ENCODE measurements at regions not wholly inside any gene's neighbourhood (a gene's known extent, or its start where the extent isn't known, plus 50 kb on each side); places are given as distances from the start of the nearest gene placed in this dataset.

DNA sequence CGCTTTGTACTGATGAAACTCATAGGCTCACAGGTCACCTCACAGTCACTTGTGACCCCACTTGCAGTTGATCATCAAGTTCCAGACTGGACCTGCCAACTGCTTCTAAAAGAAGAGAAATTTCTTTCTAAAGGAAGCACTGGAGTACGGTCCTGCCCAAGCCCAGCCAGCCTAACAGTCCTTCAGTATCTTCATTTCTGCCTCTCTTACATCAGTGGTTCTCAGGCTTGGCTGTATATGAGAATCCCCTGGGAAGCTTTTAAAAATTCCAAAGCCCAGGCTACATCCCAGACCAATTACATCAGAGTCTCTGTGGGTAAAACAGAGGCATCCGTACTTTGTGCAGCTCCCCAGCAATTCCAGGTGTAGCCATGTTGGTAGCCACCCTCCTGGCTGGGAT, 282.1 kb downstream of the NFIB start:
- ChIA-PET CTCF (no interaction called here), POLR2A (no interaction called here)

DNA sequence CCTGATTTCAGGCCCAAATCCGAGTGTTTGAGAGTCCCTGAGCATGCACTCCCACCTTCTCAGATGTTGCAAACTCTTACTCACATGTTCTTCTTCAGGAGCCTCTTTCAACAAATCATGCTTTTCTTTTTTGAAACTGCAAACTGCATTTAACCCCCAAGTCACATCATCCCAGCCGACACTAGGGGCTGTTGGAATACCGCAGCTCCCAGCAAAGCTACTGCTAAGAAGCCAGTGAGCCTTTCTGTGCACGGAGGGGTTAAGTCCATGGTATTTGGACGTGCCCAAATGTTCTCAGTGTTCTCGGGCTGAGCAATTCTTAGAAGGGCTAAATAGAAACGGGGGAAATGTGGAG, 282.9 kb downstream of the NFIB start:
- ChIA-PET POLR2A (no interaction called here), CTCF (no interaction called here)

DNA sequence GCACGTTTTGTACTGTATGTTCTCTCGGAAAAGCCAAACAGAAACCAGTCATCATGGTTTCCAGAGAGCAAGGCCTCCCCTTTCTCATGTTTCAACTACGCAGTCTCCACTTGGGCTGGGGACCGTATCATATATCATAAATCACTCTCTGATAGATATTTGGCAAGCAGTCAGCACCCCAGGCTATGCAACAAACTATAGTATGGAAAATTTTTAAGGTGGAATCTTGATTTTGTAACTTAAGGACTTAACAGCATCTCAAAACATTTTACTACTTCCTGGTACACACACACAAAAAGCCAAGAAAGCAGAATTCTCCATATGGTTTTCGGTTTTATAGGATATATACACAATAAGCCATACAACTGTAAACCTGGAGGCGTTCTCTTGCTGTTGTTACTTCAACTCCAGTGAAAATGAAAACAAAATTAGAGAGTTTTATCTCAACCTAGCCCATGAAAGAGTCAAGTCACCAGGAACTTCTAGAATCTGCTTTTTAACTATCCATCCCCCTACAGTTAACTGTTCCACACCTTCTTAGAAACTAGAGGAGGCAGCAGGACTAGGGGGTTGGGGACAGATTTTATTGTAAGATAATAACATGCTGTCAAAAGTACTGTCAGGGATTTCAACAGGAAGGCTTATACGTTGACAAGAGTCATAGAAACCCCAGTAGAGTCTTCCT, 283.4 kb downstream of the NFIB start:
- POLR2A ChIA-PET = no interaction called here

DNA sequence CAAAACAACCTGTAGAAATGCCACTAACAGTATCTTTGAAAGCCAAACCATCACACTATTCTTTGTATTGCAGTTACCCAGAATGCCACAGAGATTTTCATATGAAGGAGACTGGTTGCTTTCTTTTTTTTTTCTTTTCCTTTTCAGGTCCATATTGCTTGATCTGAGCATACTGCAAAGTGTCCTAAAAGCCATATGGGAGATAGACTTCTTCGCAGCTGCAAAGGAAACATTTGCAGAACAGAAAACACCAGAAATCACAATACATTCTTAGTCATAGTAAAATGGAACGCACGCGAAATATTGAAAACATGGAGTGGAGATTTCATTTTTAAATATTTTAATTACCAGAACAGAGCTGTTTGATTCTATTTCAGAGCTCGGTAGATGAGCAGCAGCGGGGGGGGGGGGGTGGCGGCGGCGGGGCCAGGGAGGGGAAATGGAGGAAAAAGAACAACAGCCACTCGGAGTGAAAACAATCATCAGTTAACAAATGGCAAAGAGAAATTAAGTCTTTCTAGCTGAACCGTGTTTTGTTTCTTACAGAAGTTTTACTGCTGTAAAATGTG, 284.1 kb downstream of the NFIB start:
- ChIA-PET POLR2A (no interaction called here), CTCF (no interaction called here)

More for the DNA sequence above, 283.4 kb downstream of the NFIB start:
- CTCF ChIA-PET = no interaction called here

DNA sequence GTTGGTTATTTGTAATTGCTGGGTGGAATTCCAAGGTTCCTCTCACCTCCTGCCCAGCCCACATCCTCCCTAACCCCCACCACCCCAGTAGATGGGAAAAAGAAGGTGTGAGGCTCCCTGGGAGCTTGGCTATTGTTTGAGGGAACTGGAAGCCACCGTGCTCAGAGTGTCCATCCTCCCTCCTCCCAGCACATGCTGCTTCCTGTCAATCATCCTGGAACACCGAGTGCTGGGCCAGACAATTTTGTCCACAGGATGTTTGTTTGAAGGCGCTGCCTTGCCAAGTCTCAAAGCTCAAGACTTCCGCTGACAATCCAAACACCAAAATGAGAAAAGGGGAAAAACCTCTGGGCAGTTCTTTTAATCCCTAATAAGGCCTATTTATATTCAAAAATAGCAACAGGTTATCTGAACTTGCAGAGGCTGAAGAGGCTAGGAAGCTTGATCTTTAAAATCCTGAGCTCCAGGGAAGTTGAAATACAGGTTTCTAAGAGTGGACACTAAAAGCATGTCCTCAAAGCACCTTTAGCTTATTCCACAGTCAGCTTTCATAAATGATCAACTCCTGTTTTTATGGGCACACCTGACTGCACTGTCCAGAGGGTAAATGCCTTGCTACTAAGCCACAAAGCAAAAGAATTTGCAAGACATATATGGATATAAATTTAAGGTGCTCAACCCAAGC, 286.7 kb downstream of the NFIB start:
- ChIA-PET CTCF (no interaction called here), POLR2A (no interaction called here)

DNA sequence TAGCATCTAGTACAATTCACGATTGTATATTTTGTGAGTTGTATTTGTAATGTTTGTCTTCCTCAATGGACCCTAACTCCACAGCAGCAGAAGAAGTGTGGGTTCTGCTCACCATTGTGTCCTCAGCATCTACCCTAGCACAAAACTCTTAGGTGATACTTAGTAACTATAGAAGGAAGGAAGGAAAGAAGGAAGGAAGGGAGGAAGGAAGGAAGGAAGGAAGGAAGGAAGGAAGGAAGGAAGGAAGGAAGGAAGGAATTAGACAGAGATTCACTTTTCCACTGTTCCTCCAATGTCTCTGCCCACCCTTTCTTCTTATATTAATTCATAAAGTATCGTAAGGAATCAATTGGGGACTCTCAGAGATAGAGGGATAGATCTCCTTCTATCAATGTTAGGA, 288.2 kb downstream of the NFIB start:
- POLR2A ChIA-PET = no interaction called here
- CTCF ChIA-PET = no interaction called here

DNA sequence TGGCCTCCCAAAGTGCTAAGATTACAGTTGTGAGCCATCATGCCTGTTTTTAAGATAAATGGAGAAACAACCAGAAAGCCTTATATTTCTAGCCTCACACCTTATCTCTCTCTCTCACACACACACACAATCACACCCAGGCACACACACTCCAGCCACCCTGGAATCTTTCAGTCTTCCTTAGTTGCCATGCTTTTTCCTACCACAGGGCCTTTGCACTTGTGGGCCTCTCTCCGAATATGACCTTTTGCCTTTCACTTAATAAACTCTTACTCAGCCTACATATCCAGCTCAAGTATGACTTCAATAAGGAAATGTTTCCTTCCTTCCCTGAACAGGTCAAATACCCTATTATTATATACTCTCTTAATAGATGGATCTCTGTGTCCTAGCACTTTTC, 290.7 kb downstream of the NFIB start:
- ChIA-PET CTCF (no interaction called here), POLR2A (no interaction called here)

DNA sequence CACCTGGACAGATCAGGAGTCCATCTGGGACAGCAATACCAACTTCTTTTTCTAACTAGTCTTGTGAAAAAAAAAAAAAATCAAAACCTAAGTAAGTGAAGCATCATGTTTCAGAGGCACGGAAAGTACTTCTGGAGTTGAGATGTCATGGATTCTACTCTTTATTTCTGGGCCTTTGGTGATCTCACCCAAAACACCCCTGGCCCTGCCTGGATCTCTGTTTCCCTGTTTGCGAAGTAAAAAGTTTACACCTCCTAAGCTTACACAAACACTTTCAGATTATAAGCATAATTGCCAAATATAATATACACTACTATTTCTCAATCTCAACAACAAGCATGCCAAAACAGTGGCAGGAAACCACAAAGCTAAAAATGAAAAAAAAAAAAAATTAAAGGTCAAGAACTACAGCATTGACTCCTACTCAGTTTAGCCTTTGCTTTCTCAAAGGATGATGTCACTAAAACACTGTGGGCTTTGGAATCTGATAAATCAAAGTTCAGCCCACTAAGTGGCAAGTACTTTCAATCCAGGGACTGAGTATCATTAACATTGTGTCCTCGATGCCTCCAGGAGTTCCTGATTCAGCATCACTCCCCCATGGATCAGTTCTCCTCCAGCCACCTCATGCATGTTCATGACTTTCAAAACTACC, 291.9 kb downstream of the NFIB start:
- ChIA-PET CTCF (interaction anchor here (0.6 kb wide), 1 partner anchor 67 kb away, joined by 4 read pairs; no protein-coding TSS in a partner anchor), POLR2A (no interaction called here)

DNA sequence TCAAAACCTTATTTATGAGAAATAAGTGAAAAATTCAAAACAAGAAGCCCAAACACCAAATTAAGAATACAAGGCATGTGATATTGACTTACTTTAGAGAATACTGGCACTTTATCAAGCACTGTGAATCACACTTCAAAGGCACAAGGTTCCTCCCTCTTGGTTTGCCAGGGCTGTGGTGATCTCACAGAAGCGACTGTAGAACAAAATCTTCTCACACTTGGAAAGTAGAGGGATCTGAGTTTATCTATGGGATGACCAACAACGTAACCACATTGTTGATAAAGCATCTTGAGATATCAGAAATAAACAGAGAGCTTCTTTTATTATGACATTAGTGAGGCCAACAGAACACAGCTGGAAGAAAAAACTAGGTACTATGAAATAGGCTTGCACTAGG, 295.9 kb downstream of the NFIB start:
- CTCF ChIA-PET = no interaction called here
- POLR2A ChIA-PET = no interaction called here

DNA sequence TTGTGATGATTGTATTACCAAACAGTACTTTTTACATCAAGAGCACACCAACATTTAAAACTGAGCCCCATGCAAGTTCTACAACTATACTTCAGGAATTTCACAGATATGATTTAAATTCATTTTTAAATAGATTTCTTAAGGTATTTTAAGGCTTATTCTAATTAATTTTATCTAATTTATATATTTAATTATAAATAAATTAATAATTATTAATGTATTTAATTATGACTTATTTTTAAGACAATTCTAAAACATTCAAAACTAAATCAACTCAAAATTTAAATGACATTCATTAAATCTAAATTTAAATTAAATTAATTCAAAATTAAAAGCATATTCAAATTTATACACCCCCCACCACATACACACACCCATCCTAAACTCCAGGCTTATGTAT, 299.2 kb downstream of the NFIB start:
- ChIA-PET POLR2A (no interaction called here), CTCF (no interaction called here)

DNA sequence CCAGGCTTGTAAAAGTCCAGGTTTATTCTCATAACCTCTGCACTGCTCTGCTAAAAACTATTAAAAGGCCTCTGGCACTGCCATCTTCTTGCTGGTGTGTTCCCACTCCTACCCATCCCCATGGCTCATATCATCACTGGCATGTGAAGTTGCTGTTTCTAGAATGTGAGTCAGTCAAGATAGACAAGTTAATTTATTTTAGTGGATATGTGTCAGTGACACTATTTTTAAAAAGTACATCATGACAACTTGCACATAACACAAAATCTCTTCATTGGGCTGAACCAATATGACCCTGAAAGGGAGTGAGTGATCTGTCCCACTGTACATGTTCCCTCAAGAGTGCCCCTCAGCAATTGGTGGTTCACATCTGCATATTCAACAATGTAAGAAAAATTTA, 299.7 kb downstream of the NFIB start:
- ChIA-PET POLR2A (no interaction called here), CTCF (no interaction called here)

DNA sequence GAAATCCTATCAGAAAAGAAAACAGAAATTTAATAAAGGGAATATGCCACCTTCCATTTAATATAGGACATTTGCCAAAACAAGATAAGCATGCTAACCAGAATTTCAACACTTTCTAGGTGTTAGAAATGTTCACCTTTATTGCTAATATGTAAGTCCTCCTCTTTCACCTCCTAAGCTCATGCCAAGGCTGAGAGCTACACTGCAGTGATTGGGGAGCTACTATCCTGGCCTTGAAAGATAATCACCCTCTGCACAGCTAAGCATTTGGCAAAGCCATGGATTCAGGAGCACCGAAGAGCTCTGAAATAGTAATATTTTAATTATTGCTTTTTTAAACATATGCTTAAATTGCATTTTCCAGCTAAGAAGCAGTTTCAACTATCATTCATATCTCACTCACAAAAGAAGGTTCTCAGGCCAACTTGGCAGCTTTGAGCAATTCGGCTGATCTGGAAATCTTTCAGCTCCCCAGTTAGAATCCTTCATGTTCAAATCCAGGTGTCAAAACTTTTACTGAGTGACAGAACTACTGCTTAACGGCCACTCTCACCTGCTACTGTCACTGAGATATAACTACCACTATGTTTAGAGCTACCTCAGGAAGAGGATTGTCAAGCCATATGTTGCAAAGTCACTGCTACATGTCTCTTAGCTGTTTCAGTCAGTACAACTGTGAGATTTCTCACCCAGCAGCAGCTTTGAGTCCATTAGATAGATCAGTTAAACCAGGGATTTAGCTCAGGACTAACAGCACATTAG, 302.0 kb downstream of the NFIB start:
- CTCF ChIA-PET = no interaction called here
- POLR2A ChIA-PET = no interaction called here

DNA sequence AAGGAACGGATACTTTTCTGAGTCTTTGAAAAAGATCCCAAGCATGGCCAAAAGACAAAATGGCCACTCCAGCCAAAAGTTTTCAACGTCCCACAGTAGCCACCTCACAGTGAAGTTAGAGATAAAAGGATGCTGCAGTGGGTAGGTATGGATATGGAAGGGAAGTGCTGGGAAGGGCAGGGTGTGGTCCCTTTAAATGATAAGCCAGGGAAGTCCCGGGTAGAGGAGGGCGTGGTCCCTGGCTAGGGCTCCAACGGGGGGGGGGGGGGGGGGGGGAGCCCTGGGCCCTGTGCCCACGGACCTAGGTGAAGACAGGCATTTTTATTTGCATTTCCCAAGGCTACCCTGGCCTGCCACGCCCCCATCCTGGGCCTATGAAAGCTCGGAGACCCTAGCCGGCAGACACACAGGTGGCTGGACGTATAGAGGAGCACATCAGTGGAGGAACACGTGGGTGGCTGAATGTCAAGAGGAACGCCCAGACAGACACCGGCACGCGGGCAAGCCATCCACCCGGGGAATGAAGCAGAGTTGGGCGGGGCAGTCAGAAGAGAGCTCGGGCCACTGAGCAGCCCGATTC, 306.7 kb downstream of the NFIB start:
- POLR2A ChIA-PET = no interaction called here
- CTCF ChIA-PET = no interaction called here

DNA sequence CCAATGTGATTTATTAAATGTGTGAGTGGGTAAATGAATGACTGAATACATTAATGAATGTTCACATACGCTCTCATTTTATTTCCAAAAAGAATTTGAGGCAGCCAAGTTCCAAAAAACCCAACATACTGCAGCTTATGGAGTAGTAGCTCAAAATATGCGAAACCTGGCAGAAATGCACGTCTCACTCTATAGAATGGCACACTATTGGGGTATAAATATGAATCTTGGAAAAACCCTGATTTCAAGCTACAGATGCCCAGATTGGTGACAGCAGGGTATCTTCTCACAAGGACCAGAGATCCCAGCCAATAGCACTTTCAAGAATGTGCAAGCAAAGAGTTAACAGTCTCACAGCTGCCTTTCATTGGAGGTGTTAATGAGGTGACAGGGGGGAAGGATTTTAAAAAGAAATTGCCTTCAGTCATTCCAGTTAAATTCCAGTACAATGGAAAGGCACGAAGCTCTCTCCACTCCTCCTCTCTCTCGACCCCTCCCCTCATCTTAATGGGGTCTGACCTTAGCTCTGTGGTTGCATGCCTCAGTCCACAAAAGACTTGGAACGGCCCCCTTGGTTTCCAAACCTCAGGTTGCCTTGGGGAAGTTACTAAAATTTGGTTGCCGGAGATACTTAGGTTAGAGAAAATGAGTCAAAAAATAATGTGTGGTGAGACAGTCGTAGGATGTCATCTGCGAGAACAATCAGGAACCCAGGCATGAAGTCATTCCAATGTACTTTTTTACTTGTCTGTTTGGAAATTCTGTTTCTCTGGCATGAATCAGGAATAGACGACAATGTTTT, 307.4 kb downstream of the NFIB start:
- CTCF ChIA-PET = no interaction called here

DNA sequence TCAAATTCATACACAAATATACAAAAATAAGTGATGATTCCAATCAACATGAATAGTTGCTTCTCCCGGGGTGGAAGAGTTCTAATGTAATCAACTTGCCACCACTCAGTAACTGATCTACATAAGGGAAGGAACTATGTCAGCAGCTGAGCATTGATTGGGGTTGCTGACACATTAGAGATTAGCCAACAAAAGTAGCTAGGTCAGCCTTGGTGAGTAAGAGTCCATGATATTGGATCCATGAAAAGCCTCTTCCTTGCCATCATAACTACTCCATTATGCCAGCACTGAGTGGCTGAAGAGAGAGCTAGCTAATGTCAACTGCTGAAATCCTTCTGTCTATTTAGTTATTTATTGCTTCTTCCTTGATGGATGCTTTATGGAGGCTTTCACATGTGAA, 309.8 kb downstream of the NFIB start:
- POLR2A ChIA-PET = no interaction called here
- CTCF ChIA-PET = no interaction called here

More for the DNA sequence above, 307.4 kb downstream of the NFIB start:
- POLR2A ChIA-PET = no interaction called here

DNA sequence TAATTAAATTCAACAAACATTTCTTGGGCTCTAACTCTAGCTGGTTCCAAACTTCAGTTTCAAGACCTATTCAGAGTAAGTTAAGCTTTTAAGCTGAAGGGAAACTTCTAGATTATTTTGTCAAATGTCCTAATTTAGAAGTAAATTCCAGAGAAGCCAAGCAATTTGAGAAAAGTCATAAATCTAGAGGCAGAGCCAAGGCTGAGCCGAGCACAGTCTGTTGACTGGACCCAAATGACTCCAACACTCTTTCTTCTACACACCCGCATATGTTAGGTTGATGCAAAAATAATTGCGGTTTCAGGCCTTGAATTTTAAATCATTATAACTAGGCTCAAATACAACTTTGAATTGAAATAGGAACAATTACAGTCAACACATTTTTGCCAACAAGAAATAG, 319.7 kb downstream of the NFIB start:
- ChIA-PET POLR2A (no interaction called here), CTCF (no interaction called here)

DNA sequence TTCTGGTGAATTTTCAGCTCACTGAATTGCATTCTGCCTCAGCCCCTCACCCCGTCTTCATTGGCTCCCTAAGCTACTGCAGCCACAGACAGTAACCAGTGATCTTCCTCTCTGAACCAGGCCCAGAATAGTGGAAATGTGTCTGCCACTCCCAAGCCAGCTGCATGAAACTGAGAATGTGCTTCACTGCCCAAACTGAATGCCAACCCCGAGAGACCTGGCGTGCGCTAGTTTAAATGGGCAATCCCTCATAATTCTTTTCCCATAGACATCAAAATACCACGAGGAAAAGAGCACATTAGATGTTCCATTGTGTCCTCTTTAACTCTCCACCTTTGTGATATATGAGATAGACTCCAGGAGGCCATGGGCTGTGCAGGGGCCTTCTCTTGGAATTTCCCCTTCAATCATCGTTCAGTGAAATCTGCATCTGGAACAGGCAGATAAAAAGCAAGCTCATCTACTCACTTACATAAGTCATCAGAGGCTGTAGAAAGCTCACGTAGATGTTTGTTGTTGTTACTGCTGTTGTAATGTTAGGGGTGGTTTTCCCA, 320.2 kb downstream of the NFIB start:
- POLR2A ChIA-PET = no interaction called here
- CTCF ChIA-PET = no interaction called here

DNA sequence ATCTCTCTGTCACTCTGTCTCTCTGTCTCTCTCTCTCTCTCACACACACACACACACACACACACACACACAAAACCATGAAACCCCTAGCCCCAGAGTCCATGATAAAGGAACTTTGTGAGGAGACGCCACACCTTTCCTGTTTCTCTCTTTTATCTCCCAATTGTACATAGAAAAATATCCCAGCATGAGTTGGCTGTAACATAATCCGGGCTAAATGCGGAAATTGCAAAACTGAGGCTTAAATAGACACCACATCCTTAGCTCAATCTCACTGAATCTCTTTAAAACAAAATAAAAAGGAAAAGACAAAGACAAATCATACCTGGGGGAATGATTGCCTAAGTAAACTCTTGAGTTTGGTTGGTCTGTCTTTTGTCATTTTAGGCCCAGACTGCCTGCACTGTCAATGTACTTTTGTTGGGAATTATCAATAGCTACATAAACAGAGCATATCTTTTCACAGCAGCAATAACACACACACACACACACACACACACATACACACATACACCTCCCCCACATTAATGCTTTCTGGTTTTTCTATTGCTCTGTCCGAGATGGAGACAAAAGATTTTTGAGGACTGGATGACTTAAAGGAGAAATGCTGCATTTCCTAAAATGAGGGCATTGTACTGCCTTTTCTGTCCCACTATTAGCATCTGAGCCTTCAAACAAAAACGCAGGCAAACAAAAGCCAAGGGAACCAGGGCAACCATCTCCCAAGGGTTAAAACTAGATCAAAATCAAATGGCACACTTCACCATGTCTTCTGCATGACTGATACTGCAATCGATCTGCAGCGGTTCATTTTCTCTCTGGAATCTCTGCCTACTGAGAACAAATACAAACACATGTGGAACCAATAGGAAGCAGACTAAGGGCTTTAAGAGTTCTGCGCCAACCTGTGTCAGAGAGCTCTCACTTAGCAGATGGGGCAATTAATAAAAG, 321.5 kb downstream of the NFIB start:
- ChIA-PET POLR2A (no interaction called here), CTCF (no interaction called here)

Data from activated CD8-positive, alpha-beta memory T cell treated with anti-CD3 and anti-CD28 coated beads for 36 hours (primary cell).